ENCODE measurements at regions not wholly inside any gene's neighbourhood (a gene's known extent, or its start where the extent isn't known, plus 50 kb on each side); places are given as distances from the start of the nearest gene placed in this dataset.
"Not testable (repeated sequence)": the region's sequence is repeated elsewhere in the genome, so short reads cannot be mapped to it uniquely, and the experiment has no call there.

- DNase-seq (ENCODE audit: low spot score) = no peak
Observed at GRCh38 chr12:113565368-113565767, 93.7 kb upstream of the LHX5 start.

GRCh38 chr12:113561068-113561780 is 89.6 kb upstream of the LHX5 start:
- no peak for DNase-seq (ENCODE audit: low spot score)

GRCh38 chr12:113559466-113559865 is 87.8 kb upstream of the LHX5 start:
- DNase-seq (ENCODE audit: low spot score) = no peak

- DNase-seq (ENCODE audit: low spot score) = no peak
Observed at GRCh38 chr12:113555226-113555625, 83.6 kb upstream of the LHX5 start.

- no peak for DNase-seq (ENCODE audit: low spot score)
Observed at GRCh38 chr12:113552760-113553159, 81.1 kb upstream of the LHX5 start.

GRCh38 chr12:113551563-113551962 is 79.9 kb upstream of the LHX5 start:
- DNase-seq (ENCODE audit: low spot score) = no peak

GRCh38 chr12:113548467-113548866 is 76.8 kb upstream of the LHX5 start:
- no peak for DNase-seq (ENCODE audit: low spot score)

GRCh38 chr12:113546916-113547863 is 75.5 kb upstream of the LHX5 start:
- no peak for DNase-seq (ENCODE audit: low spot score)

- DNase-seq (ENCODE audit: low spot score) = no peak
Observed at GRCh38 chr12:113537751-113538087, 66.0 kb upstream of the LHX5 start.

- DNase-seq (ENCODE audit: low spot score) = no peak
Observed at GRCh38 chr12:113537046-113537750, 65.5 kb upstream of the LHX5 start.

- DNase-seq (ENCODE audit: low spot score) = no peak
Observed at GRCh38 chr12:113535100-113535499, 63.4 kb upstream of the LHX5 start.

- DNase-seq (ENCODE audit: low spot score) = no peak
Observed at GRCh38 chr12:113534555-113534954, 62.9 kb upstream of the LHX5 start.

- no peak for DNase-seq (ENCODE audit: low spot score)
Observed at GRCh38 chr12:113533842-113534375, 62.2 kb upstream of the LHX5 start.

GRCh38 chr12:113532292-113532691 is 60.6 kb upstream of the LHX5 start:
- DNase-seq (ENCODE audit: low spot score) = no peak

- not testable (repeated sequence) for DNase-seq (ENCODE audit: low spot score)
Observed at GRCh38 chr12:113531073-113531472, 59.4 kb upstream of the LHX5 start.

GRCh38 chr12:113528606-113529293 is 57.1 kb upstream of the LHX5 start:
- DNase-seq (ENCODE audit: low spot score) = no peak

- DNase-seq (ENCODE audit: low spot score) = no peak
Observed at GRCh38 chr12:113525066-113525465, 53.4 kb upstream of the LHX5 start.

GRCh38 chr12:113524495-113524894 is 52.8 kb upstream of the LHX5 start:
- no peak for DNase-seq (ENCODE audit: low spot score)

- no peak for DNase-seq (ENCODE audit: low spot score)
Observed at GRCh38 chr12:113521708-113522107, 50.0 kb upstream of the LHX5 start.

All from GM03348 (cell line).